GM12878 (cell line): ENCODE measurements at regions not wholly inside any gene's neighbourhood (a gene's known extent, or its start where the extent isn't known, plus 50 kb on each side); places are given as distances from the start of the nearest gene placed in this dataset.

Experiments used
- EP300 ChIP-seq, 2 experiments: fragments of 150-350 bp in 1 of 2; IDR thresholded peaks; 2 replicates each; pipeline ENCODE4 v1.6.1; 2011 to 2012; ENCODE audit warnings: low read depth in 2 of 2, low read length in 2 of 2, borderline replicate concordance in 1 of 2, improper control_type of control experiment in 1 of 2, inconsistent platforms in 1 of 2; ENCODE audit not compliant: control insufficient read depth in 1 of 2
- KAT2A ChIP-seq: conservative IDR thresholded peaks from 2 replicates; pipeline ENCODE4 v1.6.1; 2011; ENCODE audit warnings: low read depth, low read length; ENCODE audit not compliant: control insufficient read depth
- MEF2B ChIP-seq: fragments of 450-650 bp; IDR thresholded peaks from 2 replicates; pipeline ENCODE4 v1.6.1; 2018; ENCODE audit warnings: mild to moderate bottlenecking, moderate library complexity; ENCODE audit not compliant: partially characterized antibody, poor library complexity, severe bottlenecking
- NBN ChIP-seq: fragments of 450-650 bp; IDR thresholded peaks from 2 replicates; pipeline ENCODE4 v1.6.1; 2016
- POLR2AphosphoS2 ChIP-seq: IDR thresholded peaks from 2 replicates; pipeline ENCODE4 v1.6.1; 2011; ENCODE audit warnings: low read depth, mild to moderate bottlenecking, low read length, improper control_type of control experiment, moderate library complexity
- POLR2AphosphoS5 ChIP-seq: IDR thresholded peaks from 2 replicates; pipeline ENCODE4 v1.6.1; 2011; ENCODE audit warnings: mild to moderate bottlenecking, low read length, inconsistent platforms
- POU2F2 ChIP-seq: IDR thresholded peaks from 3 replicates; pipeline ENCODE4 v1.6.1; 2011; ENCODE audit warnings: low read depth, mild to moderate bottlenecking, low read length, borderline replicate concordance
- RAD21 ChIP-seq: IDR thresholded peaks from 2 replicates; pipeline ENCODE4 v1.6.1; 2011; ENCODE audit warnings: mild to moderate bottlenecking, low read depth, low read length, moderate library complexity; ENCODE audit not compliant: insufficient read depth
- SPI1 ChIP-seq: IDR thresholded peaks from 2 replicates; pipeline ENCODE4 v1.6.1; 2011; ENCODE audit warnings: low read depth, mild to moderate bottlenecking, low read length, moderate library complexity, borderline replicate concordance; ENCODE audit not compliant: insufficient read depth
- ZNF217 ChIP-seq: fragments of 450-650 bp; IDR thresholded peaks from 2 replicates; pipeline ENCODE4 v1.6.1; 2017; ENCODE audit warnings: antibody characterized with exemption, mild to moderate bottlenecking
- TF ChIP-seq, protein P1 (sequence below): IDR thresholded peaks from 2 replicates; pipeline ENCODE4 v1.6.1; 2012; ENCODE audit warnings: mild to moderate bottlenecking, low read depth, low read length
- TF ChIP-seq, protein P2 (sequence below), 3 experiments: IDR thresholded peaks in 2 of 3; conservative IDR thresholded peaks in 1 of 3; 2 replicates each; pipeline ENCODE4 v1.5.1; 2011; ENCODE audit warnings: low read depth in 3 of 3, low read length in 3 of 3, mild to moderate bottlenecking in 3 of 3, control low read depth in 2 of 3, moderate library complexity in 2 of 3, inconsistent platforms in 1 of 3, mixed read lengths in 1 of 3; ENCODE audit not compliant: control insufficient read depth in 2 of 3, insufficient read depth in 1 of 3; ENCODE audit errors: extremely low read depth in 1 of 3

DNA sequence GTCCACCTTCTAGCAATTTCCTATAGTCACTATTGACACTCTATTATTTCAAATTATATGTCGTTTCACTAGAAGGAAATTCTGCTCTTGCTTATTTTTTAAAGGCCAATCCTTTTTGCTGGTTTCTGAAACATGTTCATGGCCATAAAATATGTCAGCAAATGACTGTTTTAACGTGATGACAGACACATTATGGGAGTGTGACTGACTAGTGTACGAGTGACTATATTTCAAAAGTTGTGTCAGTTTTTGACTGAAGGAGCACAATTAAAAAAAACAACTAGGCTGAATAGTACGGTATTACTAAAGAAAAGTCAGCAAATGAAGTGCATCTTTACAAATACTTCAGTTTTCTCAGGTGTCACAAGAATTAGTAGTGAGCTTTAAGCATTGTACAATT lies 196.0 kb downstream of the NR4A2 start:
- no peak for TF ChIP-seq RAD21
- no peak for TF ChIP-seq EP300 (IDR thresholded peaks at IDR 0.05; ENCODE audit: borderline replicate concordance in 1 of 2, control insufficient read depth in 1 of 2, low read depth in 2 of 2, low read length in 2 of 2)
- TF ChIP-seq, protein P1, sequence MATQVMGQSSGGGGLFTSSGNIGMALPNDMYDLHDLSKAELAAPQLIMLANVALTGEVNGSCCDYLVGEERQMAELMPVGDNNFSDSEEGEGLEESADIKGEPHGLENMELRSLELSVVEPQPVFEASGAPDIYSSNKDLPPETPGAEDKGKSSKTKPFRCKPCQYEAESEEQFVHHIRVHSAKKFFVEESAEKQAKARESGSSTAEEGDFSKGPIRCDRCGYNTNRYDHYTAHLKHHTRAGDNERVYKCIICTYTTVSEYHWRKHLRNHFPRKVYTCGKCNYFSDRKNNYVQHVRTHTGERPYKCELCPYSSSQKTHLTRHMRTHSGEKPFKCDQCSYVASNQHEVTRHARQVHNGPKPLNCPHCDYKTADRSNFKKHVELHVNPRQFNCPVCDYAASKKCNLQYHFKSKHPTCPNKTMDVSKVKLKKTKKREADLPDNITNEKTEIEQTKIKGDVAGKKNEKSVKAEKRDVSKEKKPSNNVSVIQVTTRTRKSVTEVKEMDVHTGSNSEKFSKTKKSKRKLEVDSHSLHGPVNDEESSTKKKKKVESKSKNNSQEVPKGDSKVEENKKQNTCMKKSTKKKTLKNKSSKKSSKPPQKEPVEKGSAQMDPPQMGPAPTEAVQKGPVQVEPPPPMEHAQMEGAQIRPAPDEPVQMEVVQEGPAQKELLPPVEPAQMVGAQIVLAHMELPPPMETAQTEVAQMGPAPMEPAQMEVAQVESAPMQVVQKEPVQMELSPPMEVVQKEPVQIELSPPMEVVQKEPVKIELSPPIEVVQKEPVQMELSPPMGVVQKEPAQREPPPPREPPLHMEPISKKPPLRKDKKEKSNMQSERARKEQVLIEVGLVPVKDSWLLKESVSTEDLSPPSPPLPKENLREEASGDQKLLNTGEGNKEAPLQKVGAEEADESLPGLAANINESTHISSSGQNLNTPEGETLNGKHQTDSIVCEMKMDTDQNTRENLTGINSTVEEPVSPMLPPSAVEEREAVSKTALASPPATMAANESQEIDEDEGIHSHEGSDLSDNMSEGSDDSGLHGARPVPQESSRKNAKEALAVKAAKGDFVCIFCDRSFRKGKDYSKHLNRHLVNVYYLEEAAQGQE, result no peak
- TF ChIP-seq ZNF217, result no peak
- TF ChIP-seq, protein P2, sequence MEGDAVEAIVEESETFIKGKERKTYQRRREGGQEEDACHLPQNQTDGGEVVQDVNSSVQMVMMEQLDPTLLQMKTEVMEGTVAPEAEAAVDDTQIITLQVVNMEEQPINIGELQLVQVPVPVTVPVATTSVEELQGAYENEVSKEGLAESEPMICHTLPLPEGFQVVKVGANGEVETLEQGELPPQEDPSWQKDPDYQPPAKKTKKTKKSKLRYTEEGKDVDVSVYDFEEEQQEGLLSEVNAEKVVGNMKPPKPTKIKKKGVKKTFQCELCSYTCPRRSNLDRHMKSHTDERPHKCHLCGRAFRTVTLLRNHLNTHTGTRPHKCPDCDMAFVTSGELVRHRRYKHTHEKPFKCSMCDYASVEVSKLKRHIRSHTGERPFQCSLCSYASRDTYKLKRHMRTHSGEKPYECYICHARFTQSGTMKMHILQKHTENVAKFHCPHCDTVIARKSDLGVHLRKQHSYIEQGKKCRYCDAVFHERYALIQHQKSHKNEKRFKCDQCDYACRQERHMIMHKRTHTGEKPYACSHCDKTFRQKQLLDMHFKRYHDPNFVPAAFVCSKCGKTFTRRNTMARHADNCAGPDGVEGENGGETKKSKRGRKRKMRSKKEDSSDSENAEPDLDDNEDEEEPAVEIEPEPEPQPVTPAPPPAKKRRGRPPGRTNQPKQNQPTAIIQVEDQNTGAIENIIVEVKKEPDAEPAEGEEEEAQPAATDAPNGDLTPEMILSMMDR (IDR thresholded peaks at IDR 0.05 in 2 of 3, conservative IDR thresholded peaks at IDR 0.05 in 1 of 3; ENCODE audit: control insufficient read depth in 2 of 3, extremely low read depth in 1 of 3, insufficient read depth in 1 of 3, low read depth in 3 of 3, low read length in 3 of 3), result no peak
- no peak for TF ChIP-seq SPI1
- TF ChIP-seq POU2F2, result no peak
- no peak for TF ChIP-seq MEF2B
- no peak for TF ChIP-seq POLR2AphosphoS2
- no peak for TF ChIP-seq KAT2A
- TF ChIP-seq POLR2AphosphoS5, result no peak
- no peak for TF ChIP-seq NBN
